GM10266 (cell line): ENCODE measurements at regions not wholly inside any gene's neighbourhood (a gene's known extent, or its start where the extent isn't known, plus 50 kb on each side); places are given as distances from the start of the nearest gene placed in this dataset.

Experiments
- DNase-seq: peaks from one replicate; pipeline ENCODE4 v3.0.0; 2012; ENCODE audit errors: extremely low spot score
- CTCF ChIP-seq: IDR thresholded peaks from 2 replicates; pipeline ENCODE4 v1.5.1; 2012; ENCODE audit warnings: mild to moderate bottlenecking, low read depth; ENCODE audit not compliant: control insufficient read depth, insufficient read depth; ENCODE audit errors: missing control alignments

GRCh38 chr4:53644607-53645006 is 53.3 kb upstream of the LNX1 start:
- no peak for TF ChIP-seq CTCF
- DNase-seq, result no peak
